Medulla oblongata (tissue), 1 donor: ENCODE measurements at regions not wholly inside any gene's neighbourhood (a gene's known extent, or its start where the extent isn't known, plus 50 kb on each side); places are given as distances from the start of the nearest gene placed in this dataset.
"Not testable (repeated sequence)": the region's sequence is repeated elsewhere in the genome, so short reads cannot be mapped to it uniquely, and the experiment has no call there.

Experiments used
- DNase-seq: peaks from one replicate; pipeline ENCODE4 v3.0.0-alpha.2; 2015; ENCODE audit errors: extremely low spot score

GRCh38 chr6:77178821-77179220 lies 284.5 kb downstream of the HTR1B start:
- no peak for DNase-seq

- no peak for DNase-seq
These were observed 285.8 kb downstream of the HTR1B start for GRCh38 chr6:77177470-77177869.

GRCh38 chr6:77173472-77174074 lies 289.7 kb downstream of the HTR1B start:
- no peak for DNase-seq

- no peak for DNase-seq
These were observed 290.7 kb downstream of the HTR1B start for GRCh38 chr6:77172578-77172977.

- no peak for DNase-seq
These were observed 303.6 kb downstream of the HTR1B start for GRCh38 chr6:77159730-77160129.

GRCh38 chr6:77151241-77151640 lies 312.1 kb downstream of the HTR1B start:
- no peak for DNase-seq

GRCh38 chr6:77150736-77151135 lies 312.6 kb downstream of the HTR1B start:
- DNase-seq = no peak

- no peak for DNase-seq
These were observed 318.0 kb downstream of the HTR1B start for GRCh38 chr6:77145244-77145643.

- DNase-seq = no peak
These were observed 319.4 kb downstream of the HTR1B start for GRCh38 chr6:77143659-77144447.

GRCh38 chr6:77136086-77136485 lies 327.2 kb downstream of the HTR1B start:
- no peak for DNase-seq

GRCh38 chr6:77133031-77133430 lies 330.3 kb downstream of the HTR1B start:
- DNase-seq = no peak

- DNase-seq = no peak
These were observed 331.9 kb downstream of the HTR1B start for GRCh38 chr6:77131426-77131825.

- DNase-seq = no peak
These were observed 338.7 kb downstream of the HTR1B start for GRCh38 chr6:77124604-77125003.

GRCh38 chr6:77123527-77123926 lies 339.8 kb downstream of the HTR1B start:
- no peak for DNase-seq

- no peak for DNase-seq
These were observed 356.3 kb downstream of the HTR1B start for GRCh38 chr6:77106992-77107391.

GRCh38 chr6:77105091-77105490 lies 358.2 kb downstream of the HTR1B start:
- DNase-seq = no peak

GRCh38 chr6:77097940-77098339 lies 365.4 kb downstream of the HTR1B start:
- no peak for DNase-seq

- DNase-seq = no peak
These were observed 367.2 kb downstream of the HTR1B start for GRCh38 chr6:77095936-77096627.

GRCh38 chr6:77094821-77095220 lies 368.5 kb downstream of the HTR1B start:
- no peak for DNase-seq

- no peak for DNase-seq
These were observed 370.3 kb downstream of the HTR1B start for GRCh38 chr6:77092971-77093370.

GRCh38 chr6:77089776-77090175 lies 373.5 kb downstream of the HTR1B start:
- DNase-seq = no peak

- not testable (repeated sequence) for DNase-seq
These were observed 375.4 kb downstream of the HTR1B start for GRCh38 chr6:77087794-77088318.
